OCI-LY3 (cell line): ENCODE measurements at regions not wholly inside any gene's neighbourhood (a gene's known extent, or its start where the extent isn't known, plus 50 kb on each side); places are given as distances from the start of the nearest gene placed in this dataset.

Source experiments
- H2AFZ ChIP-seq: fragments of 200-600, 300-600 bp; shearing (Covaris generic); 2 replicates; pipeline ENCODE4 v1.6.0; 2014; ENCODE audit warnings: antibody characterized with exemption, low read depth, low read length
- H3K27ac ChIP-seq: fragments of 200-600, 300-600 bp; sonication (generic); 2 replicates; pipeline ENCODE4 v1.5.1; 2014; ENCODE audit warnings: mild to moderate bottlenecking, low read length, moderate library complexity, mixed read lengths
- H3K27me3 ChIP-seq: fragments of 200-600, 300-600 bp; sonication (generic); 2 replicates; pipeline ENCODE4 v1.6.1; 2014; ENCODE audit warnings: low read depth, low read length, mixed read lengths
- H3K36me3 ChIP-seq: fragments of 200-600, 300-600 bp; sonication (generic); replicated peaks from 2 replicates; pipeline ENCODE3; 2014; ENCODE audit warnings: low read depth, low read length, mixed read lengths
- H3K4me1 ChIP-seq: fragments of 300-600, 200-600 bp; sonication (generic); 2 replicates; pipeline ENCODE4 v1.6.1; 2014; ENCODE audit warnings: low read length, mixed read lengths
- H3K4me2 ChIP-seq: fragments of 200-600, 300-600 bp; sonication (generic); 2 replicates; pipeline ENCODE4 v1.6.1; 2014; ENCODE audit warnings: low read length, mixed read lengths
- H3K4me3 ChIP-seq: fragments of 300-600, 200-600 bp; sonication (generic); 2 replicates; pipeline ENCODE4 v1.5.1; 2014; ENCODE audit warnings: antibody characterized with exemption, mild to moderate bottlenecking, low read length, moderate library complexity
- H3K79me2 ChIP-seq: fragments of 300-600, 200-600 bp; shearing (Covaris generic); 2 replicates; pipeline ENCODE4 v1.6.1; 2014; ENCODE audit warnings: mild to moderate bottlenecking, low read length, mixed read lengths
- H3K9ac ChIP-seq: fragments of 300-600, 200-600 bp; shearing (Covaris generic); 2 replicates; pipeline ENCODE4 v1.6.0; 2014; ENCODE audit warnings: mild to moderate bottlenecking, low read length, moderate library complexity
- H3K9me3 ChIP-seq: fragments of 200-600, 300-600 bp; shearing (Covaris generic); 2 replicates; pipeline ENCODE4 v1.6.1; 2014; ENCODE audit warnings: low read length, mixed read lengths; ENCODE audit not compliant: insufficient read depth
- H4K20me1 ChIP-seq: fragments of 200-600, 300-600 bp; sonication (generic); 2 replicates; pipeline ENCODE4 v1.6.1; 2016; ENCODE audit warnings: low read length, mixed read lengths; ENCODE audit not compliant: insufficient read depth
- CTCF ChIP-seq: fragments of 200-600, 300-600 bp; sonication (generic); IDR thresholded peaks from 2 replicates; pipeline ENCODE4 v1.5.1; 2014; ENCODE audit warnings: antibody characterized with exemption, low read length, low read depth
- EZH2phosphoT487 ChIP-seq: fragments of 200-600 bp; shearing (Covaris generic); IDR thresholded peaks from 2 replicates; pipeline ENCODE4 v1.6.1; 2018; ENCODE audit warnings: antibody characterized with exemption, mixed run types, low read depth

- H3K9me3 ChIP-seq: no peaks in the 10 kb centered on the region
- no peak overlapping the region for H3K9ac ChIP-seq
- no peaks in the 10 kb centered on the region for H3K4me1 ChIP-seq
- no peaks in the 10 kb centered on the region for H3K79me2 ChIP-seq
- no peak overlapping the region for H3K27ac ChIP-seq
- H3K36me3 ChIP-seq: no peaks in the 10 kb centered on the region
- H3K4me2 ChIP-seq: no peak overlapping the region
- no peaks in the 10 kb centered on the region for H4K20me1 ChIP-seq
- TF ChIP-seq EZH2phosphoT487: no peak
- TF ChIP-seq CTCF: no peak
- no peak overlapping the region for H3K4me3 ChIP-seq
- no peaks in the 10 kb centered on the region for H3K27me3 ChIP-seq
- H2AFZ ChIP-seq: no peak overlapping the region
These were observed 732.2 kb upstream of the ZNF608 start for GRCh38 chr5:125478599-125478998.

GRCh38 chr5:125480911-125481310 is 734.5 kb upstream of the ZNF608 start:
- H3K9me3 ChIP-seq: no peaks in the 10 kb centered on the region
- H3K79me2 ChIP-seq: no peaks in the 10 kb centered on the region
- H3K27me3 ChIP-seq: no peaks in the 10 kb centered on the region
- H2AFZ ChIP-seq: no peak overlapping the region
- no peak overlapping the region for H3K4me2 ChIP-seq
- H3K27ac ChIP-seq: no peak overlapping the region
- H3K9ac ChIP-seq: no peak overlapping the region
- H3K36me3 ChIP-seq: no peaks in the 10 kb centered on the region
- TF ChIP-seq CTCF (no peak), EZH2phosphoT487 (no peak)
- no peak overlapping the region for H3K4me3 ChIP-seq
- no peaks in the 10 kb centered on the region for H4K20me1 ChIP-seq
- H3K4me1 ChIP-seq: no peaks in the 10 kb centered on the region

GRCh38 chr5:125481506-125482465 is 735.3 kb upstream of the ZNF608 start:
- H4K20me1 ChIP-seq: no peaks in the 10 kb centered on the region
- no peak overlapping the region for H3K27ac ChIP-seq
- H3K9me3 ChIP-seq: no peaks in the 10 kb centered on the region

More at GRCh38 chr5:125481506-125482465, 735.3 kb upstream of the ZNF608 start:
- Histone ChIP-seq H3K79me2 (no peaks in the 10 kb centered on the region), H3K27me3 (no peaks in the 10 kb centered on the region), H3K9ac (no peak overlapping the region), H3K4me1 (no peaks in the 10 kb centered on the region), H3K36me3 (no peaks in the 10 kb centered on the region), H3K4me2 (no peak overlapping the region), H3K4me3 (no peak overlapping the region), H2AFZ (no peak overlapping the region)
- TF ChIP-seq CTCF (no peak), EZH2phosphoT487 (no peak)
